Ascending aorta (tissue), 2 donors: ENCODE measurements at regions not wholly inside any gene's neighbourhood (a gene's known extent, or its start where the extent isn't known, plus 50 kb on each side); places are given as distances from the start of the nearest gene placed in this dataset.

Source experiments
- DNase-seq, 2 donors: peaks; one replicate each; pipeline ENCODE4 v3.0.0-alpha.2; 2019; ENCODE audit warnings: low spot score in 2 of 2
- H3K27ac ChIP-seq, 2 donors: fragments of 200-600 bp; sonication (generic); one replicate each; pipeline ENCODE4 v1.5.1; 2016 to 2017; ENCODE audit warnings: mild to moderate bottlenecking in 1 of 2
- H3K27me3 ChIP-seq: fragments of 200-600 bp; sonication (generic); one replicate; pipeline ENCODE4 v1.5.1; 2017
- H3K36me3 ChIP-seq, 2 donors: fragments of 200-600 bp; sonication (generic); one replicate each; pipeline ENCODE4 v1.5.1; 2016
- H3K4me1 ChIP-seq, 2 donors: fragments of 200-600 bp; sonication (generic); one replicate each; pipeline ENCODE4 v1.5.1; 2016 to 2017; ENCODE audit warnings: mild to moderate bottlenecking in 1 of 2
- H3K4me3 ChIP-seq, 2 donors: fragments of 200-600 bp; sonication (generic); one replicate each; pipeline ENCODE4 v1.5.1; 2016 to 2017; ENCODE audit warnings: mild to moderate bottlenecking in 1 of 2
- H3K9me3 ChIP-seq, 2 donors: fragments of 200-600 bp; sonication (generic); one replicate each; pipeline ENCODE4 v1.5.1; 2016
- intact Hi-C: fragments of 100-400 bp; cut with DNase I; formaldehyde crosslinking; loops from one replicate; pipeline ENCODE4 v1.15.1; 2023
- TF ChIP-seq, protein P1 (sequence below), 3 experiments: fragments of 200-600 bp in 2 of 3; fragments of 450-650 bp in 1 of 3; sonication (generic) in 2 of 3; IDR thresholded peaks; one replicate each; pipeline ENCODE4 v1.5.1; 2016 to 2019; ENCODE audit warnings: antibody characterized with exemption in 3 of 3, mild to moderate bottlenecking in 1 of 3, moderate library complexity in 1 of 3

GRCh38 chr12:23084236-23084995 is 459.4 kb downstream of the ETNK1 start:
- intact Hi-C loops, result no loop called here
- no peak for DNase-seq
- Histone ChIP-seq H3K27me3 (no peaks in the 10 kb centered on the region), H3K4me3 (no peak overlapping the region), H3K9me3 (no peaks in the 10 kb centered on the region), H3K4me1 (no peaks in the 10 kb centered on the region), H3K27ac (no peak overlapping the region), H3K36me3 (no peaks in the 10 kb centered on the region)
- TF ChIP-seq, protein P1, sequence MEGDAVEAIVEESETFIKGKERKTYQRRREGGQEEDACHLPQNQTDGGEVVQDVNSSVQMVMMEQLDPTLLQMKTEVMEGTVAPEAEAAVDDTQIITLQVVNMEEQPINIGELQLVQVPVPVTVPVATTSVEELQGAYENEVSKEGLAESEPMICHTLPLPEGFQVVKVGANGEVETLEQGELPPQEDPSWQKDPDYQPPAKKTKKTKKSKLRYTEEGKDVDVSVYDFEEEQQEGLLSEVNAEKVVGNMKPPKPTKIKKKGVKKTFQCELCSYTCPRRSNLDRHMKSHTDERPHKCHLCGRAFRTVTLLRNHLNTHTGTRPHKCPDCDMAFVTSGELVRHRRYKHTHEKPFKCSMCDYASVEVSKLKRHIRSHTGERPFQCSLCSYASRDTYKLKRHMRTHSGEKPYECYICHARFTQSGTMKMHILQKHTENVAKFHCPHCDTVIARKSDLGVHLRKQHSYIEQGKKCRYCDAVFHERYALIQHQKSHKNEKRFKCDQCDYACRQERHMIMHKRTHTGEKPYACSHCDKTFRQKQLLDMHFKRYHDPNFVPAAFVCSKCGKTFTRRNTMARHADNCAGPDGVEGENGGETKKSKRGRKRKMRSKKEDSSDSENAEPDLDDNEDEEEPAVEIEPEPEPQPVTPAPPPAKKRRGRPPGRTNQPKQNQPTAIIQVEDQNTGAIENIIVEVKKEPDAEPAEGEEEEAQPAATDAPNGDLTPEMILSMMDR (IDR thresholded peaks at IDR 0.05), result no peak

- Histone ChIP-seq H3K9me3 (no peaks in the 10 kb centered on the region), H3K36me3 (no peaks in the 10 kb centered on the region), H3K4me3 (no peak overlapping the region), H3K27ac (no peak overlapping the region), H3K4me1 (no peaks in the 10 kb centered on the region), H3K27me3 (no peaks in the 10 kb centered on the region)
- TF ChIP-seq, protein P1 (IDR thresholded peaks at IDR 0.05), result no peak
- DNase-seq, result no peak
- intact Hi-C loops, result no loop called here
Observed at GRCh38 chr12:23088594-23088993, 463.6 kb downstream of the ETNK1 start.

GRCh38 chr12:23093488-23093887 is 468.5 kb downstream of the ETNK1 start:
- Histone ChIP-seq H3K4me1 (no peaks in the 10 kb centered on the region), H3K9me3 (no peaks in the 10 kb centered on the region), H3K27me3 (no peaks in the 10 kb centered on the region), H3K4me3 (no peak overlapping the region), H3K27ac (no peak overlapping the region), H3K36me3 (no peaks in the 10 kb centered on the region)
- intact Hi-C loops, result no loop called here
- TF ChIP-seq, protein P1 (IDR thresholded peaks at IDR 0.05), result no peak
- no peak for DNase-seq

GRCh38 chr12:23096321-23096720 is 471.4 kb downstream of the ETNK1 start:
- no peak for DNase-seq
- intact Hi-C loops, result no loop called here
- no peak overlapping the region for H3K27ac ChIP-seq
- TF ChIP-seq, protein P1 (IDR thresholded peaks at IDR 0.05), result no peak
- no peaks in the 10 kb centered on the region for H3K4me1 ChIP-seq
- H3K4me3 ChIP-seq, result no peak overlapping the region
- no peaks in the 10 kb centered on the region for H3K9me3 ChIP-seq
- no peaks in the 10 kb centered on the region for H3K27me3 ChIP-seq
- no peaks in the 10 kb centered on the region for H3K36me3 ChIP-seq

DNA sequence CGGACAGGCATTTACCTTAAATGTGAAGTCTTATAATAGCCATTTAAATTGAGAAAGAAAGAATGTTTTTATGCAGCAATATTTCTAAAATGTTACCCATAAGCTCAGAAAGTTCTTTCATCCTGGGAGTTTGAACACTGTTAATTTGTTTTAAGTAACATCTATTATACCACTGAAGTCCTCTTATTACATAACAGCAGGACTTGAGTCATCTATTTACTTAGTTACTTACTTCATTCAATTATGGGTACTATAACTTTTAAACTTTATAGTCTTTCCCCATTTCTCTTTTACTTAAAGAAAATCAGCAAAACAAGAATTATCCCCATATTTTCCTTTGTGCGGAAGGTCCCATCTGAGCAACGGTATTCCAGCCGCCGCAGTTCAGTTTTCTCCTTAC is 473.1 kb downstream of the ETNK1 start:
- no peaks in the 10 kb centered on the region for H3K36me3 ChIP-seq
- no peak for DNase-seq
- no peak overlapping the region for H3K4me3 ChIP-seq
- no peak overlapping the region for H3K27ac ChIP-seq
- TF ChIP-seq, protein P1 (IDR thresholded peaks at IDR 0.05), result no peak
- H3K4me1 ChIP-seq, result no peaks in the 10 kb centered on the region
- intact Hi-C loops, result no loop called here
- H3K9me3 ChIP-seq, result no peaks in the 10 kb centered on the region
- no peaks in the 10 kb centered on the region for H3K27me3 ChIP-seq
